ENCODE measurements at regions not wholly inside any gene's neighbourhood (a gene's known extent, or its start where the extent isn't known, plus 50 kb on each side); places are given as distances from the start of the nearest gene placed in this dataset.

GRCh38 chr4:114311787-114312186 lies 286.8 kb upstream of the UGT8 start:
- WGBS = 89% methylated on average over 3 of the region's 4 CpGs
- no peaks in the 10 kb centered on the region for H3K27me3 ChIP-seq (ENCODE audit: control insufficient read depth in 1 of 2, insufficient read depth in 1 of 2, low read length in 2 of 2)
- peaks cover 1% of the 10 kb centered on the region for H3K4me1 ChIP-seq (ENCODE audit: control insufficient read depth, insufficient read depth, low read depth, low read length)
- no peak overlapping the region for H4K8ac ChIP-seq (ENCODE audit: low read length)
- no peak overlapping the region for H2BK120ac ChIP-seq (ENCODE audit: low read depth, low read length)
- no peak overlapping the region for H3K23ac ChIP-seq (ENCODE audit: low read length in 2 of 2)
- H3K18ac ChIP-seq (ENCODE audit: low read depth in 1 of 2, low read length in 2 of 2) = no peak overlapping the region
- H3K9me3 ChIP-seq (ENCODE audit: control insufficient read depth, low read length) = no peaks in the 10 kb centered on the region
- H3K4me3 ChIP-seq (ENCODE audit: insufficient read depth in 1 of 2, low read depth in 1 of 2, low read length in 2 of 2) = no peak overlapping the region
- no peak overlapping the region for H2BK5ac ChIP-seq (ENCODE audit: low read depth, low read length, poor library complexity, severe bottlenecking)
- no peaks in the 10 kb centered on the region for H3K79me1 ChIP-seq (replicated peaks; ENCODE audit: low read length, poor library complexity, severe bottlenecking)
- no peak overlapping the region for H3K4ac ChIP-seq (ENCODE audit: low read depth in 1 of 2, low read length in 2 of 2)
- no peaks in the 10 kb centered on the region for H3K36me3 ChIP-seq (ENCODE audit: control insufficient read depth in 1 of 2, insufficient read depth in 2 of 2, low read depth in 1 of 2, low read length in 2 of 2)
- no peak overlapping the region for H2AFZ ChIP-seq (ENCODE audit: low read depth, low read length)
- H3K9ac ChIP-seq (ENCODE audit: low read length) = no peak overlapping the region
- DNase-seq = no peak
- H2BK12ac ChIP-seq (ENCODE audit: low read length in 2 of 2) = no peak overlapping the region
- no peak overlapping the region for H3K4me2 ChIP-seq (ENCODE audit: low read length, poor library complexity, severe bottlenecking)
- H2AK5ac ChIP-seq (ENCODE audit: low read length, severe bottlenecking) = no peak overlapping the region
- no peak overlapping the region for H4K91ac ChIP-seq (ENCODE audit: low read length)
- H3K27ac ChIP-seq (ENCODE audit: low read length, poor library complexity, severe bottlenecking) = no peak overlapping the region
- H3K14ac ChIP-seq (ENCODE audit: low read length in 2 of 2) = no peak overlapping the region
- no peak overlapping the region for H2BK15ac ChIP-seq (ENCODE audit: low read depth, poor library complexity, severe bottlenecking)

GRCh38 chr4:114312338-114312737 lies 286.3 kb upstream of the UGT8 start:
- Histone ChIP-seq H3K18ac (ENCODE audit: low read depth in 1 of 2, low read length in 2 of 2) (no peak overlapping the region), H3K9me3 (ENCODE audit: control insufficient read depth, low read length) (no peaks in the 10 kb centered on the region), H3K36me3 (ENCODE audit: control insufficient read depth in 1 of 2, insufficient read depth in 2 of 2, low read depth in 1 of 2, low read length in 2 of 2) (no peaks in the 10 kb centered on the region), H2BK12ac (ENCODE audit: low read length in 2 of 2) (no peak overlapping the region), H3K9ac (ENCODE audit: low read length) (no peak overlapping the region), H2BK5ac (ENCODE audit: low read depth, low read length, poor library complexity, severe bottlenecking) (no peak overlapping the region), H3K27ac (ENCODE audit: low read length, poor library complexity, severe bottlenecking) (no peak overlapping the region), H3K79me1 (replicated peaks; ENCODE audit: low read length, poor library complexity, severe bottlenecking) (no peaks in the 10 kb centered on the region), H4K8ac (ENCODE audit: low read length) (no peak overlapping the region), H2AFZ (ENCODE audit: low read depth, low read length) (no peak overlapping the region), H3K23ac (ENCODE audit: low read length in 2 of 2) (no peak overlapping the region), H3K14ac (ENCODE audit: low read length in 2 of 2) (no peak overlapping the region), H2BK15ac (ENCODE audit: low read depth, poor library complexity, severe bottlenecking) (no peak overlapping the region), H2BK120ac (ENCODE audit: low read depth, low read length) (no peak overlapping the region), H3K4ac (ENCODE audit: low read depth in 1 of 2, low read length in 2 of 2) (no peak overlapping the region), H3K4me2 (ENCODE audit: low read length, poor library complexity, severe bottlenecking) (no peak overlapping the region), H3K4me1 (ENCODE audit: control insufficient read depth, insufficient read depth, low read depth, low read length) (peaks cover 1% of the 10 kb centered on the region), H2AK5ac (ENCODE audit: low read length, severe bottlenecking) (no peak overlapping the region), H4K91ac (ENCODE audit: low read length) (no peak overlapping the region), H3K4me3 (ENCODE audit: insufficient read depth in 1 of 2, low read depth in 1 of 2, low read length in 2 of 2) (no peak overlapping the region), H3K27me3 (ENCODE audit: control insufficient read depth in 1 of 2, insufficient read depth in 1 of 2, low read length in 2 of 2) (no peaks in the 10 kb centered on the region)
- no peak for DNase-seq
- 91% methylated on average over 2 of the region's 3 CpGs for WGBS

- Histone ChIP-seq H3K36me3 (ENCODE audit: control insufficient read depth in 1 of 2, insufficient read depth in 2 of 2, low read depth in 1 of 2, low read length in 2 of 2) (no peaks in the 10 kb centered on the region), H3K4ac (ENCODE audit: low read depth in 1 of 2, low read length in 2 of 2) (no peak overlapping the region), H3K4me1 (ENCODE audit: control insufficient read depth, insufficient read depth, low read depth, low read length) (no peaks in the 10 kb centered on the region), H2BK15ac (ENCODE audit: low read depth, poor library complexity, severe bottlenecking) (no peak overlapping the region), H3K18ac (ENCODE audit: low read depth in 1 of 2, low read length in 2 of 2) (no peak overlapping the region), H2AK5ac (ENCODE audit: low read length, severe bottlenecking) (no peak overlapping the region), H4K91ac (ENCODE audit: low read length) (no peak overlapping the region), H3K9me3 (ENCODE audit: control insufficient read depth, low read length) (no peaks in the 10 kb centered on the region), H2BK5ac (ENCODE audit: low read depth, low read length, poor library complexity, severe bottlenecking) (no peak overlapping the region), H3K14ac (ENCODE audit: low read length in 2 of 2) (no peak overlapping the region), H2AFZ (ENCODE audit: low read depth, low read length) (no peak overlapping the region), H3K23ac (ENCODE audit: low read length in 2 of 2) (no peak overlapping the region), H3K9ac (ENCODE audit: low read length) (no peak overlapping the region), H3K4me2 (ENCODE audit: low read length, poor library complexity, severe bottlenecking) (no peak overlapping the region), H4K8ac (ENCODE audit: low read length) (no peak overlapping the region), H3K27me3 (ENCODE audit: control insufficient read depth in 1 of 2, insufficient read depth in 1 of 2, low read length in 2 of 2) (no peaks in the 10 kb centered on the region), H3K79me1 (replicated peaks; ENCODE audit: low read length, poor library complexity, severe bottlenecking) (no peaks in the 10 kb centered on the region), H3K27ac (ENCODE audit: low read length, poor library complexity, severe bottlenecking) (no peak overlapping the region), H2BK12ac (ENCODE audit: low read length in 2 of 2) (no peak overlapping the region), H3K4me3 (ENCODE audit: insufficient read depth in 1 of 2, low read depth in 1 of 2, low read length in 2 of 2) (no peak overlapping the region), H2BK120ac (ENCODE audit: low read depth, low read length) (no peak overlapping the region)
- DNase-seq = no peak
Measured at GRCh38 chr4:114316789-114317188, 281.8 kb upstream of the UGT8 start.

GRCh38 chr4:114317564-114317963 lies 281.0 kb upstream of the UGT8 start:
- Histone ChIP-seq H2BK5ac (ENCODE audit: low read depth, low read length, poor library complexity, severe bottlenecking) (no peak overlapping the region), H3K9me3 (ENCODE audit: control insufficient read depth, low read length) (no peaks in the 10 kb centered on the region), H4K91ac (ENCODE audit: low read length) (no peak overlapping the region), H3K4me3 (ENCODE audit: insufficient read depth in 1 of 2, low read depth in 1 of 2, low read length in 2 of 2) (no peak overlapping the region), H2AFZ (ENCODE audit: low read depth, low read length) (no peak overlapping the region), H3K4ac (ENCODE audit: low read depth in 1 of 2, low read length in 2 of 2) (no peak overlapping the region), H3K36me3 (ENCODE audit: control insufficient read depth in 1 of 2, insufficient read depth in 2 of 2, low read depth in 1 of 2, low read length in 2 of 2) (no peaks in the 10 kb centered on the region), H3K27me3 (ENCODE audit: control insufficient read depth in 1 of 2, insufficient read depth in 1 of 2, low read length in 2 of 2) (no peaks in the 10 kb centered on the region), H2BK12ac (ENCODE audit: low read length in 2 of 2) (no peak overlapping the region), H3K4me2 (ENCODE audit: low read length, poor library complexity, severe bottlenecking) (no peak overlapping the region), H3K14ac (ENCODE audit: low read length in 2 of 2) (no peak overlapping the region), H2BK15ac (ENCODE audit: low read depth, poor library complexity, severe bottlenecking) (no peak overlapping the region), H3K27ac (ENCODE audit: low read length, poor library complexity, severe bottlenecking) (no peak overlapping the region), H3K4me1 (ENCODE audit: control insufficient read depth, insufficient read depth, low read depth, low read length) (no peaks in the 10 kb centered on the region), H2BK120ac (ENCODE audit: low read depth, low read length) (no peak overlapping the region), H3K18ac (ENCODE audit: low read depth in 1 of 2, low read length in 2 of 2) (no peak overlapping the region), H3K79me1 (replicated peaks; ENCODE audit: low read length, poor library complexity, severe bottlenecking) (no peaks in the 10 kb centered on the region), H2AK5ac (ENCODE audit: low read length, severe bottlenecking) (no peak overlapping the region), H4K8ac (ENCODE audit: low read length) (no peak overlapping the region), H3K9ac (ENCODE audit: low read length) (no peak overlapping the region), H3K23ac (ENCODE audit: low read length in 2 of 2) (no peak overlapping the region)
- whole genome bisulfite sequencing = no CpG with 5 or more reads among the region's 2 CpGs
- no peak for DNase-seq

Measured in mesenchymal stem cell (in vitro differentiated cells and primary cell).